K562 (cell line): ENCODE measurements at regions not wholly inside any gene's neighbourhood (a gene's known extent, or its start where the extent isn't known, plus 50 kb on each side); places are given as distances from the start of the nearest gene placed in this dataset.
A peak's percentile ranks its signal among the peaks of the same experiment; 100 is the strongest.

Experiments
- ATAC-seq: fragments of 200-7000 bp; cut with Tn5 transposase; 3 replicates; pipeline ENCODE4 v1.9.1; 2020; ENCODE audit warnings: moderate library complexity
- BruUV-seq: library from RNA; stranded (reverse); fragments of 400-500 nt; replicated peaks from 2 replicates; lab custom pipeline; 2021; lab: Mats Ljungman, UMichigan
- CTCF ChIA-PET: fragments of 300-600 bp; formaldehyde crosslinking; extraction: SDS; loops from one replicate; lab custom pipeline; 2021; ENCODE audit warnings: low intra/inter-chr PET ratio; lab: Yijun Ruan, JAX
- POLR2A ChIA-PET: fragments of 300-600, 350-650 bp; sonication (Branson Sonifier 250); formaldehyde crosslinking; extraction: SDS; loops from one replicate; lab custom pipeline; 2021; ENCODE audit warnings: antibody characterized with exemption, inconsistent platforms; lab: Yijun Ruan, JAX
- DNase-seq, 4 experiments: peaks; one replicate each; pipeline versions ENCODE4 v3.0.0 to v3.0.0-alpha.2; 2011 to 2018; ENCODE audit warnings: low spot score in 3 of 4, mixed read lengths in 3 of 4; ENCODE audit errors: extremely low read depth in 1 of 4
- FAIRE-seq: peaks from 2 replicates; lab custom pipeline; 2011; peaks lifted over from hg19 to GRCh38; lab: Jason Lieb, UNC
- H2AFZ ChIP-seq: 2 replicates; pipeline ENCODE4 v1.6.0; 2011; ENCODE audit warnings: low read depth, low read length, control low read depth, inconsistent platforms
- H3K27ac ChIP-seq: fragments of 200-600 bp; 3 replicates; pipeline ENCODE4 v1.8.0; 2011; ENCODE audit warnings: low read depth, mild to moderate bottlenecking, control low read depth, inconsistent platforms, low read length, moderate library complexity, mixed read lengths; ENCODE audit errors: extremely low read depth
- H3K27me3 ChIP-seq, 2 experiments: fragments of 300-600 bp in 1 of 2; 2 replicates in 1 of 2; 3 replicates in 1 of 2; pipeline versions ENCODE4 v1.6.0 to v1.8.0; 2011; ENCODE audit warnings: inconsistent platforms in 2 of 2, low read length in 2 of 2, mild to moderate bottlenecking in 1 of 2, mixed read lengths in 1 of 2, moderate library complexity in 1 of 2; ENCODE audit not compliant: control insufficient read depth in 2 of 2, insufficient read depth in 2 of 2
- H3K36me3 ChIP-seq: fragments of 300-600 bp; 3 replicates; pipeline ENCODE4 v1.8.0; 2011; ENCODE audit warnings: mild to moderate bottlenecking, low read length, inconsistent platforms; ENCODE audit not compliant: control insufficient read depth, insufficient read depth
- H3K4me1 ChIP-seq, 2 experiments: fragments of 200-600 bp in 1 of 2; replicated peaks in 1 of 2; 2 replicates in 1 of 2; 3 replicates in 1 of 2; pipeline versions ENCODE4 v1.5.1 to v1.8.0; 2011; ENCODE audit warnings: inconsistent platforms in 2 of 2, low read length in 2 of 2, mild to moderate bottlenecking in 1 of 2, mixed read lengths in 1 of 2, moderate library complexity in 1 of 2; ENCODE audit not compliant: control insufficient read depth in 2 of 2, insufficient read depth in 2 of 2
- H3K4me2 ChIP-seq: 2 replicates; pipeline ENCODE4 v1.6.1; 2011; ENCODE audit warnings: low read length, control low read depth, inconsistent platforms, mixed read lengths; ENCODE audit not compliant: insufficient read depth
- H3K4me3 ChIP-seq: fragments of 200-600 bp; sonication (generic), shearing (Covaris generic); 2 replicates; pipeline ENCODE4 v1.5.1; 2016; ENCODE audit warnings: control low read depth, inconsistent platforms
- H3K79me2 ChIP-seq: fragments of 200-600 bp; 3 replicates; pipeline ENCODE4 v1.8.0; 2011; ENCODE audit warnings: low read length, inconsistent platforms; ENCODE audit not compliant: control insufficient read depth, insufficient read depth
- H3K9ac ChIP-seq, 2 experiments: 2 replicates each; pipeline versions ENCODE4 v1.6.0 to v1.6.1; 2011; ENCODE audit warnings: low read depth in 2 of 2, low read length in 2 of 2, control low read depth in 1 of 2, inconsistent platforms in 1 of 2, mild to moderate bottlenecking in 1 of 2, mixed read lengths in 1 of 2; ENCODE audit not compliant: insufficient read depth in 1 of 2
- H3K9me1 ChIP-seq: one replicate; pipeline ENCODE4 v1.6.0; 2011; ENCODE audit warnings: inconsistent platforms, mild to moderate bottlenecking, low read length, moderate library complexity; ENCODE audit not compliant: control insufficient read depth, insufficient read depth
- H3K9me3 ChIP-seq: replicated peaks from 2 replicates; pipeline ENCODE4 v1.5.1; 2011; ENCODE audit warnings: low read depth, low read length, inconsistent platforms; ENCODE audit not compliant: control insufficient read depth, insufficient read depth
- H4K20me1 ChIP-seq: replicated peaks from 2 replicates; pipeline ENCODE4 v1.6.1; 2011; ENCODE audit warnings: low read length, inconsistent platforms, mixed read lengths; ENCODE audit not compliant: control insufficient read depth, insufficient read depth
- CSDE1 ChIP-seq, 2 experiments: fragments of 450-650 bp; IDR thresholded peaks; 2 replicates each; pipeline ENCODE4 v1.6.1; 2016; ENCODE audit warnings: mild to moderate bottlenecking in 1 of 2
- ETV6 ChIP-seq, 3 experiments: fragments of 150-350 bp in 1 of 3; sonication (generic) in 1 of 3; formaldehyde crosslinking in 1 of 3; IDR thresholded peaks; 2 replicates each; pipeline versions ENCODE4 v1.6.1 to v1.8.0; 2014 to 2022; ENCODE audit warnings: borderline replicate concordance in 2 of 3, low read depth in 2 of 3, antibody characterized with exemption in 1 of 3, low read length in 1 of 3, mild to moderate bottlenecking in 1 of 3, missing genetic modification reagents in 1 of 3
- NFIC ChIP-seq: fragments of 450-650 bp; IDR thresholded peaks from 2 replicates; pipeline ENCODE4 v1.6.1; 2017; ENCODE audit warnings: mild to moderate bottlenecking, inconsistent platforms
- NFIX ChIP-seq: fragments of 250-450 bp; sonication (Bioruptor Pico); IDR thresholded peaks from 2 replicates; pipeline ENCODE4 v1.4.0; 2020; ENCODE audit warnings: low read depth, mild to moderate bottlenecking, moderate library complexity
- POLR2A ChIP-seq: fragments of 450-650 bp; conservative IDR thresholded peaks from 2 replicates; pipeline ENCODE4 v1.6.1; 2016
- ZBTB7A ChIP-seq: IDR thresholded peaks from 2 replicates; pipeline ENCODE4 v1.6.1; 2011; ENCODE audit warnings: low read depth, mild to moderate bottlenecking, low read length, moderate library complexity, borderline replicate concordance; ENCODE audit not compliant: control insufficient read depth
- WGBS: fragments of 100-300 bp; shearing (Covaris generic); methylation state at CpG from one replicate; pipeline ENCODE4 v1.1.6; 2016; ENCODE audit warnings: low coverage, mixed read lengths; ENCODE audit not compliant: insufficient coverage; ENCODE audit errors: missing lambda C conversion rate; 5-methylcytosine and 5-hydroxymethylcytosine counted together
- in situ Hi-C: fragments of 300-500 bp; cut with MboI; formaldehyde crosslinking; loops from 4 replicates; pipeline ENCODE4 v1.15.0; 2018; ENCODE audit warnings: inconsistent platforms, mixed read lengths
- intact Hi-C: fragments of 100-400 bp; cut with micrococcal nuclease; formaldehyde crosslinking; loops from 2 replicates; pipeline ENCODE4 v1.14.2; 2022
- TF ChIP-seq, protein P1 (sequence below): fragments of 450-650 bp; formaldehyde crosslinking; IDR thresholded peaks from 2 replicates; pipeline ENCODE4 v1.4.0; 2020; ENCODE audit warnings: mild to moderate bottlenecking, moderate library complexity

- TF ChIP-seq, protein P1, sequence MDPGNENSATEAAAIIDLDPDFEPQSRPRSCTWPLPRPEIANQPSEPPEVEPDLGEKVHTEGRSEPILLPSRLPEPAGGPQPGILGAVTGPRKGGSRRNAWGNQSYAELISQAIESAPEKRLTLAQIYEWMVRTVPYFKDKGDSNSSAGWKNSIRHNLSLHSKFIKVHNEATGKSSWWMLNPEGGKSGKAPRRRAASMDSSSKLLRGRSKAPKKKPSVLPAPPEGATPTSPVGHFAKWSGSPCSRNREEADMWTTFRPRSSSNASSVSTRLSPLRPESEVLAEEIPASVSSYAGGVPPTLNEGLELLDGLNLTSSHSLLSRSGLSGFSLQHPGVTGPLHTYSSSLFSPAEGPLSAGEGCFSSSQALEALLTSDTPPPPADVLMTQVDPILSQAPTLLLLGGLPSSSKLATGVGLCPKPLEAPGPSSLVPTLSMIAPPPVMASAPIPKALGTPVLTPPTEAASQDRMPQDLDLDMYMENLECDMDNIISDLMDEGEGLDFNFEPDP = no peak
- TF ChIP-seq CSDE1 (IDR thresholded peaks at IDR 0.05) (no peak), ZBTB7A (no peak), ETV6 (IDR thresholded peaks at IDR 0.05; ENCODE audit: borderline replicate concordance in 1 of 2, low read depth in 2 of 2, low read length in 1 of 2) (no peak), ETV6 (CRISPR knock-in tag; IDR thresholded peaks at IDR 0.05; ENCODE audit: borderline replicate concordance) (no peak)
These were observed 195.1 kb upstream of the VCX start (continued) for GRCh38 chrX:7647831-7648230.

DNA sequence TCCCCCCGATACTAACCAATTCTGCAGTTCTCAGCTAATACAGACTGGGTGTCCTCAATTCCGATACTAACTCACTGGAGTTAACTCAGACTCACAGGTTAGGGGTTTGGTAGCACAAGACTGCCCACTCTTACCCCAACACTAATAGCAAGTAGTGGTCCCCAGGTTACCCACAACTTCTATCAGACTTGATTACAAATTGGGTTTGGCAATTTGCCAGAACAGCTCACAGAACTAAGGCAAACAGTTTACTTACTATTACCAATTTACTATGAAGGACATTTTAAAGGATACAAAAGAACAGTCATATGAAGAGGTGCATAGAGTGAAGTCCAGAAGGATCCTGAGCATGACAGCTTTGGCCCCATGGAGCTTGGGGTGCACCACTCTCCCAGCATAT is 201.8 kb upstream of the VCX start:
- intact Hi-C loops = no loop called here
- H2AFZ ChIP-seq = no peak overlapping the region
- no TSS peak for BruUV-seq

More for the DNA sequence above, 201.8 kb upstream of the VCX start:
- Histone ChIP-seq H3K4me3 (no peak overlapping the region), H3K9me1 (no peaks in the 10 kb centered on the region), H3K4me2 (no peak overlapping the region), H3K27me3 (no peaks in the 10 kb centered on the region), H3K9ac (no peak overlapping the region), H3K4me1 (no peaks in the 10 kb centered on the region), H4K20me1 (no peaks in the 10 kb centered on the region), H3K79me2 (no peaks in the 10 kb centered on the region), H3K9me3 (no peaks in the 10 kb centered on the region), H3K27ac (no peak overlapping the region), H3K36me3 (no peaks in the 10 kb centered on the region)
- no peak for DNase-seq
- in situ Hi-C loops = no loop called here
- ChIA-PET CTCF (no interaction called here), POLR2A (interaction anchor here (0.7 kb wide), 1 partner anchor 924 kb away, joined by 3 read pairs; no protein-coding TSS in a partner anchor)
- FAIRE-seq = no peak
- TF ChIP-seq POLR2A (no peak), NFIX (CRISPR knock-in tag) (peak; percentile 73), NFIC (peak; percentile 73)
- 0% methylated on average over 2 of the region's 2 CpGs for WGBS
- ATAC-seq = no peak
